ENCODE measurements at regions not wholly inside any gene's neighbourhood (a gene's known extent, or its start where the extent isn't known, plus 50 kb on each side); places are given as distances from the start of the nearest gene placed in this dataset.

GRCh38 chr2:134770702-134771101 lies 51.9 kb upstream of the TMEM163 start:
- no peak overlapping the region for H3K4me3 Mint-ChIP-seq

GRCh38 chr2:134771313-134771801 lies 52.6 kb upstream of the TMEM163 start:
- H3K27ac Mint-ChIP-seq = no peak overlapping the region
- no peak overlapping the region for H3K27ac ChIP-seq (ENCODE audit: low read depth, low read length)
- peaks cover 0 to 10% (median 8%) of the 10 kb centered on the region in 7 donors for H3K4me1 Mint-ChIP-seq
- no peaks in the 10 kb centered on the region for H3K36me3 Mint-ChIP-seq
- H3K4me3 ChIP-seq (ENCODE audit: low read length) = no peak overlapping the region
- DNase-seq (no peak), ATAC-seq (no peak)
- H3K9me3 ChIP-seq (ENCODE audit: control insufficient read depth in 2 of 3, low read length in 3 of 3) = no peaks in the 10 kb centered on the region
- POLR2A ChIA-PET = no interaction called here
- H3K4me1 ChIP-seq (ENCODE audit: control insufficient read depth in 2 of 2, insufficient read depth in 2 of 2, low read length in 2 of 2) = no peaks in the 10 kb centered on the region
- intact Hi-C loops (cut with micrococcal nuclease) = no loop called here
- CTCF ChIA-PET = no interaction called here
- H3K36me3 ChIP-seq (ENCODE audit: control insufficient read depth in 2 of 3, insufficient read depth in 3 of 3, low read length in 3 of 3) = no peaks in the 10 kb centered on the region
- peaks cover 0 to under 1% (median 0%) of the 10 kb centered on the region in 11 donors for H3K9me3 Mint-ChIP-seq
- H3K27me3 ChIP-seq (ENCODE audit: control insufficient read depth in 2 of 2, insufficient read depth in 2 of 2, low read length in 2 of 2) = no peaks in the 10 kb centered on the region
- peaks cover 0 to 4% (median 0%) of the 10 kb centered on the region in 5 donors for H3K27me3 Mint-ChIP-seq
- H3K4me3 Mint-ChIP-seq = no peak overlapping the region

More at GRCh38 chr2:134770702-134771101, 51.9 kb upstream of the TMEM163 start:
- H3K9me3 Mint-ChIP-seq = peaks cover 0 to 5% (median 0%) of the 10 kb centered on the region in 11 donors
- H3K27ac Mint-ChIP-seq = no peak overlapping the region
- Histone ChIP-seq H3K27me3 (ENCODE audit: control insufficient read depth in 2 of 2, insufficient read depth in 2 of 2, low read length in 2 of 2) (no peaks in the 10 kb centered on the region), H3K9me3 (ENCODE audit: control insufficient read depth in 2 of 3, low read length in 3 of 3) (no peaks in the 10 kb centered on the region), H3K4me1 (ENCODE audit: control insufficient read depth in 2 of 2, insufficient read depth in 2 of 2, low read length in 2 of 2) (no peaks in the 10 kb centered on the region), H3K4me3 (ENCODE audit: low read length) (no peak overlapping the region), H3K27ac (ENCODE audit: low read depth, low read length) (no peak overlapping the region), H3K36me3 (ENCODE audit: control insufficient read depth in 2 of 3, insufficient read depth in 3 of 3, low read length in 3 of 3) (no peaks in the 10 kb centered on the region)
- ChIA-PET POLR2A (no interaction called here), CTCF (no interaction called here)
- intact Hi-C loops (cut with micrococcal nuclease) = no loop called here
- peaks cover 0 to 10% (median 0%) of the 10 kb centered on the region in 5 donors for H3K27me3 Mint-ChIP-seq
- no peak for ATAC-seq
- H3K4me1 Mint-ChIP-seq = peaks cover 0 to 10% (median 8%) of the 10 kb centered on the region in 7 donors
- peaks cover 0 to 4% (median 0%) of the 10 kb centered on the region in 5 donors for H3K36me3 Mint-ChIP-seq
- DNase-seq = no peak

GRCh38 chr2:134772493-134773169 lies 53.8 kb upstream of the TMEM163 start:
- H3K9me3 ChIP-seq (ENCODE audit: control insufficient read depth in 2 of 3, low read length in 3 of 3) = no peaks in the 10 kb centered on the region
- no peak overlapping the region for H3K4me3 ChIP-seq (ENCODE audit: low read length)
- Mint-ChIP-seq H3K9me3 (no peaks in the 10 kb centered on the region), H3K36me3 (no peaks in the 10 kb centered on the region), H3K4me3 (no peak overlapping the region), H3K27me3 (peaks cover 0 to 10% (median 0%) of the 10 kb centered on the region in 5 donors), H3K4me1 (peaks cover 0 to 10% (median 8%) of the 10 kb centered on the region in 7 donors), H3K27ac (no peak overlapping the region)
- ChIA-PET CTCF (no interaction called here), POLR2A (no interaction called here)
- no peak overlapping the region for H3K27ac ChIP-seq (ENCODE audit: low read depth, low read length)
- H3K27me3 ChIP-seq (ENCODE audit: control insufficient read depth in 2 of 2, insufficient read depth in 2 of 2, low read length in 2 of 2) = no peaks in the 10 kb centered on the region
- H3K36me3 ChIP-seq (ENCODE audit: control insufficient read depth in 2 of 3, insufficient read depth in 3 of 3, low read length in 3 of 3) = no peaks in the 10 kb centered on the region
- no peak for ATAC-seq
- intact Hi-C loops (cut with micrococcal nuclease) = no loop called here
- no peak for DNase-seq
- no peaks in the 10 kb centered on the region for H3K4me1 ChIP-seq (ENCODE audit: control insufficient read depth in 2 of 2, insufficient read depth in 2 of 2, low read length in 2 of 2)

GRCh38 chr2:134773335-134773734 lies 54.5 kb upstream of the TMEM163 start:
- H3K27ac ChIP-seq (ENCODE audit: low read depth, low read length) = no peak overlapping the region
- H3K9me3 ChIP-seq (ENCODE audit: control insufficient read depth in 2 of 3, low read length in 3 of 3) = no peaks in the 10 kb centered on the region
- Mint-ChIP-seq H3K9me3 (no peaks in the 10 kb centered on the region), H3K4me3 (no peak overlapping the region), H3K4me1 (peaks cover 0 to 10% (median 8%) of the 10 kb centered on the region in 7 donors), H3K36me3 (no peaks in the 10 kb centered on the region), H3K27ac (no peak overlapping the region), H3K27me3 (peaks cover 0 to 14% (median 0%) of the 10 kb centered on the region in 5 donors)
- POLR2A ChIA-PET = no interaction called here
- H3K27me3 ChIP-seq (ENCODE audit: control insufficient read depth in 2 of 2, insufficient read depth in 2 of 2, low read length in 2 of 2) = no peaks in the 10 kb centered on the region
- no peaks in the 10 kb centered on the region for H3K36me3 ChIP-seq (ENCODE audit: control insufficient read depth in 2 of 3, insufficient read depth in 3 of 3, low read length in 3 of 3)
- CTCF ChIA-PET = no interaction called here
- no peaks in the 10 kb centered on the region for H3K4me1 ChIP-seq (ENCODE audit: control insufficient read depth in 2 of 2, insufficient read depth in 2 of 2, low read length in 2 of 2)
- DNase-seq (no peak), ATAC-seq (no peak)
- no peak overlapping the region for H3K4me3 ChIP-seq (ENCODE audit: low read length)
- intact Hi-C loops (cut with micrococcal nuclease) = no loop called here

GRCh38 chr2:134773759-134774742 lies 55.3 kb upstream of the TMEM163 start:
- no peak for ATAC-seq
- CTCF ChIA-PET = no interaction called here
- no peaks in the 10 kb centered on the region for H3K36me3 ChIP-seq (ENCODE audit: control insufficient read depth in 2 of 3, insufficient read depth in 3 of 3, low read length in 3 of 3)

GRCh38 chr2:134774786-134775641 lies 56.2 kb upstream of the TMEM163 start:
- H3K4me3 ChIP-seq (ENCODE audit: low read length) = no peak overlapping the region
- intact Hi-C loops (cut with micrococcal nuclease) = no loop called here
- Mint-ChIP-seq H3K27me3 (peaks cover 0 to 14% (median 0%) of the 10 kb centered on the region in 5 donors), H3K36me3 (no peaks in the 10 kb centered on the region), H3K4me3 (no peak overlapping the region), H3K4me1 (peaks cover 0 to 10% (median 8%) of the 10 kb centered on the region in 7 donors), H3K9me3 (no peaks in the 10 kb centered on the region), H3K27ac (peak overlapping the region in 1 of 9 donors; percentile 54)
- no peaks in the 10 kb centered on the region for H3K9me3 ChIP-seq (ENCODE audit: control insufficient read depth in 2 of 3, low read length in 3 of 3)
- no peak for DNase-seq
- no peak for ATAC-seq
- H3K4me1 ChIP-seq (ENCODE audit: control insufficient read depth in 2 of 2, insufficient read depth in 2 of 2, low read length in 2 of 2) = no peaks in the 10 kb centered on the region
- H3K27me3 ChIP-seq (ENCODE audit: control insufficient read depth in 2 of 2, insufficient read depth in 2 of 2, low read length in 2 of 2) = no peaks in the 10 kb centered on the region
- ChIA-PET POLR2A (no interaction called here), CTCF (no interaction called here)
- no peak overlapping the region for H3K27ac ChIP-seq (ENCODE audit: low read depth, low read length)
- no peaks in the 10 kb centered on the region for H3K36me3 ChIP-seq (ENCODE audit: control insufficient read depth in 2 of 3, insufficient read depth in 3 of 3, low read length in 3 of 3)

More at GRCh38 chr2:134773759-134774742, 55.3 kb upstream of the TMEM163 start:
- H3K4me3 ChIP-seq (ENCODE audit: low read length) = no peak overlapping the region
- Mint-ChIP-seq H3K36me3 (no peaks in the 10 kb centered on the region), H3K9me3 (no peaks in the 10 kb centered on the region), H3K27me3 (peaks cover 0 to 14% (median 0%) of the 10 kb centered on the region in 5 donors), H3K4me1 (peaks cover 0 to 10% (median 8%) of the 10 kb centered on the region in 7 donors), H3K4me3 (no peak overlapping the region), H3K27ac (peak overlapping the region in 1 of 9 donors; percentile 54)
- POLR2A ChIA-PET = no interaction called here
- H3K9me3 ChIP-seq (ENCODE audit: control insufficient read depth in 2 of 3, low read length in 3 of 3) = no peaks in the 10 kb centered on the region
- no peak overlapping the region for H3K27ac ChIP-seq (ENCODE audit: low read depth, low read length)
- H3K27me3 ChIP-seq (ENCODE audit: control insufficient read depth in 2 of 2, insufficient read depth in 2 of 2, low read length in 2 of 2) = no peaks in the 10 kb centered on the region
- no peaks in the 10 kb centered on the region for H3K4me1 ChIP-seq (ENCODE audit: control insufficient read depth in 2 of 2, insufficient read depth in 2 of 2, low read length in 2 of 2)
- DNase-seq = no peak
- intact Hi-C loops (cut with micrococcal nuclease) = no loop called here
